PC-3 (cell line): ENCODE measurements at regions not wholly inside any gene's neighbourhood (a gene's known extent, or its start where the extent isn't known, plus 50 kb on each side); places are given as distances from the start of the nearest gene placed in this dataset.

Experiments
- ATAC-seq: fragments of 200-7000 bp; cut with Tn5 transposase; 2 replicates; pipeline ENCODE4 v1.9.1; 2020; ENCODE audit warnings: mild to moderate bottlenecking, moderate library complexity
- BruUV-seq: library from RNA; stranded (reverse); fragments of 400-500 nt; replicated peaks from 2 replicates; lab custom pipeline; 2021; lab: Mats Ljungman, UMichigan
- CTCF ChIA-PET: fragments of 300-600 bp; sonication (Branson Sonifier 250); formaldehyde crosslinking; loops from one replicate; lab custom pipeline; 2022; ENCODE audit warnings: antibody characterized with exemption; lab: Charles Lee
- POLR2A ChIA-PET: fragments of 300-600 bp; sonication (Branson Sonifier 250); formaldehyde crosslinking; loops from one replicate; lab custom pipeline; 2022; ENCODE audit warnings: antibody characterized with exemption; ENCODE audit not compliant: unreplicated experiment; lab: Charles Lee
- DNase-seq: peaks from one replicate; pipeline ENCODE4 v3.0.0-alpha.2; 2015
- H2AFZ ChIP-seq: fragments of 300-600 bp; sonication (generic); 2 replicates; pipeline ENCODE4 v1.6.0; 2016; ENCODE audit warnings: antibody characterized with exemption, low read length
- H3F3A ChIP-seq: fragments of 300-600 bp; sonication (generic); one replicate; pipeline ENCODE4 v1.6.0; 2017; ENCODE audit warnings: antibody characterized with exemption, low read length, control low read depth, mild to moderate bottlenecking; ENCODE audit not compliant: unreplicated experiment
- H3K27ac ChIP-seq: fragments of 300-600 bp; sonication (generic); 2 replicates; pipeline ENCODE4 v1.5.1; 2016; ENCODE audit warnings: mild to moderate bottlenecking, low read length
- H3K27me3 ChIP-seq: fragments of 300-600 bp; sonication (generic); 2 replicates; pipeline ENCODE4 v1.6.1; 2016; ENCODE audit warnings: low read length, mixed read lengths
- H3K36me3 ChIP-seq: fragments of 300-600 bp; sonication (generic); 2 replicates; pipeline ENCODE4 v1.6.1; 2016; ENCODE audit warnings: low read depth, mixed run types, low read length, mixed read lengths
- H3K4me1 ChIP-seq: fragments of 300-600 bp; sonication (generic); 2 replicates; pipeline ENCODE4 v1.5.1; 2016; ENCODE audit warnings: low read length; ENCODE audit not compliant: insufficient read depth
- H3K4me2 ChIP-seq: fragments of 300-600 bp; sonication (generic); 2 replicates; pipeline ENCODE4 v1.6.0; 2016; ENCODE audit warnings: low read length
- H3K4me3 ChIP-seq: fragments of 300-600 bp; sonication (generic); 2 replicates; pipeline ENCODE4 v1.5.1; 2016; ENCODE audit warnings: mild to moderate bottlenecking, low read length, mixed read lengths
- H3K79me2 ChIP-seq: fragments of 300-600 bp; sonication (generic); 2 replicates; pipeline ENCODE4 v1.6.1; 2017; ENCODE audit warnings: low read length, mixed read lengths
- H3K9ac ChIP-seq: fragments of 300-600 bp; sonication (generic); 2 replicates; pipeline ENCODE4 v1.6.0; 2016; ENCODE audit warnings: mild to moderate bottlenecking, low read length
- H3K9me2 ChIP-seq: fragments of 300-600 bp; sonication (generic); replicated peaks from 2 replicates; pipeline ENCODE4 v1.6.1; 2016; ENCODE audit warnings: mixed run types, low read length, mixed read lengths
- H3K9me3 ChIP-seq: fragments of 300-600 bp; sonication (generic); 2 replicates; pipeline ENCODE4 v1.6.1; 2016; ENCODE audit warnings: low read length, mixed read lengths
- H4K20me1 ChIP-seq: fragments of 300-600 bp; sonication (generic); 2 replicates; pipeline ENCODE4 v1.6.1; 2016; ENCODE audit warnings: low read length, mixed read lengths
- EZH2 ChIP-seq: fragments of 300-600 bp; sonication (generic); IDR thresholded peaks from one replicate; pipeline ENCODE4 v1.6.1; 2017; ENCODE audit warnings: antibody characterized with exemption, mild to moderate bottlenecking, low read length; ENCODE audit not compliant: unreplicated experiment
- EZH2phosphoT487 ChIP-seq: fragments of 300-600 bp; sonication (generic); IDR thresholded peaks from 2 replicates; pipeline ENCODE4 v1.6.1; 2018; ENCODE audit warnings: mild to moderate bottlenecking, antibody characterized with exemption, low read length, borderline replicate concordance
- intact Hi-C: fragments of 100-400 bp; cut with micrococcal nuclease; formaldehyde crosslinking; loops from 2 replicates; pipeline ENCODE4 v1.9.0; 2023
- TF ChIP-seq, protein P1 (sequence below): fragments of 300-600 bp; sonication (generic); conservative IDR thresholded peaks from 2 replicates; pipeline ENCODE4 v1.5.1; 2017; ENCODE audit warnings: antibody characterized with exemption, low read depth, mild to moderate bottlenecking, low read length

DNA sequence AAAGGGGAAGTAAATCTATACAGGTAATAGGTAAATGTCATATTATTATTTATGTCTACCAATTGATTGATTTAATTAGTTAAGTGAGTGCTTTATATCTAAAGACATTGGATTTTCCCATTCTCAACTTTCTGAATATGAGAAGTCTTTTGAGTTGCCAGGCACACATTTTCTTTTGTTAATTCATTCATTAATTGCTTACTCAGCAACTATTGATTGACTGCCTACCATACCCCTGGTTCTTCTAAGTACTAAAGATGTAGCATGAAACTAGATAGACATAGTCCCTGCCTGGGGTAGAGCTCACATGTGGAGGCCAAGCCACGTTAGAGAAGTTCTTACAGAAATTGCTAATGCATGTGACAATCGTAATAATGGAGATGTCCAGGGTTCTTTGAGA lies 253.1 kb upstream of the LYZL1 start:
- intact Hi-C loops = no loop called here
- H3K27me3 ChIP-seq = no peaks in the 10 kb centered on the region
- no peaks in the 10 kb centered on the region for H3K9me2 ChIP-seq
- ATAC-seq = no peak
- no peaks in the 10 kb centered on the region for H4K20me1 ChIP-seq
- CTCF ChIA-PET = no interaction called here
- no peak overlapping the region for H3K4me2 ChIP-seq
- TF ChIP-seq EZH2 = no peak
- TF ChIP-seq, protein P1, sequence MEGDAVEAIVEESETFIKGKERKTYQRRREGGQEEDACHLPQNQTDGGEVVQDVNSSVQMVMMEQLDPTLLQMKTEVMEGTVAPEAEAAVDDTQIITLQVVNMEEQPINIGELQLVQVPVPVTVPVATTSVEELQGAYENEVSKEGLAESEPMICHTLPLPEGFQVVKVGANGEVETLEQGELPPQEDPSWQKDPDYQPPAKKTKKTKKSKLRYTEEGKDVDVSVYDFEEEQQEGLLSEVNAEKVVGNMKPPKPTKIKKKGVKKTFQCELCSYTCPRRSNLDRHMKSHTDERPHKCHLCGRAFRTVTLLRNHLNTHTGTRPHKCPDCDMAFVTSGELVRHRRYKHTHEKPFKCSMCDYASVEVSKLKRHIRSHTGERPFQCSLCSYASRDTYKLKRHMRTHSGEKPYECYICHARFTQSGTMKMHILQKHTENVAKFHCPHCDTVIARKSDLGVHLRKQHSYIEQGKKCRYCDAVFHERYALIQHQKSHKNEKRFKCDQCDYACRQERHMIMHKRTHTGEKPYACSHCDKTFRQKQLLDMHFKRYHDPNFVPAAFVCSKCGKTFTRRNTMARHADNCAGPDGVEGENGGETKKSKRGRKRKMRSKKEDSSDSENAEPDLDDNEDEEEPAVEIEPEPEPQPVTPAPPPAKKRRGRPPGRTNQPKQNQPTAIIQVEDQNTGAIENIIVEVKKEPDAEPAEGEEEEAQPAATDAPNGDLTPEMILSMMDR = no peak
- TF ChIP-seq EZH2phosphoT487 = no peak
- no peaks in the 10 kb centered on the region for H3K79me2 ChIP-seq
- H3K9ac ChIP-seq = no peak overlapping the region
- no TSS peak for BruUV-seq
- H3K4me3 ChIP-seq = no peak overlapping the region
- H3K4me1 ChIP-seq = peaks cover 19% of the 10 kb centered on the region
- no peaks in the 10 kb centered on the region for H3K9me3 ChIP-seq
- no peak overlapping the region for H2AFZ ChIP-seq
- no peak overlapping the region for H3K27ac ChIP-seq
- POLR2A ChIA-PET = no interaction called here
- no peak for DNase-seq
- H3F3A ChIP-seq = no peaks in the 10 kb centered on the region
- no peaks in the 10 kb centered on the region for H3K36me3 ChIP-seq

DNA sequence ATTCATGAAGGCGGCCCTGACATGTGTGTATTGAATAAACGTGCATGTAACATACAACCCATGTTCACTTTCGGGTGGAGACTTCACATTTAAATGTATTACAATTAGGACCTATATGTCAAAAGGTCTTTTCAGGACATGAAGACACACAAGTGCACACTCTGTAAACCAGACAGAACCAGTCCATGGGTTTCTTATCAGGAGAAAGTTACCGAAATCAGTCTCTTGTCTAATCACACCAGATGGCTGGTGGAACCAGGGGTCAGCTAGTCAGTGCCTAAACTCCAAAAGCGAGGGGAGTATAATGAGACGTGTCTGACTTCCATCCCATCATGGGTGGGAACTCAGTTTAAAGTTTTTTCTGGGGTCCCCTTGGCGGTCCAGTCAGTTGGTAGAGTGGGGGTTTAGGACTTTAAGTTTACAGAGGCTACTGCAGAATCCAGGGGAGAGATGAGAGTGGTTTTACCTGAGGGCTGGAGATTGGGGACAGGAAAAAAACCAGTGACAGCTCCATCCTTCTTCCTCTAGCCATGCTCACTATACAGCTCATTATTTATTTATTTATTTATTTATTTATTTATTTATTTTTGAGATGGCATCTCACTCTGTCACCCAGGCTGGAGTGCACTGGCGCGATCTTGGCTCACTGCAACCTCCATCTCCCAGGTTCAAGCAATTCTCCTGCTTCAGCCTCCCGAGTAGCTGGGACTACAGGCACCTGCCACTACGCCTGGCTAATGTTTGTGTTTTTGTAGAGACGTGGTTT lies 251.3 kb upstream of the LYZL1 start:
- CTCF ChIA-PET = no interaction called here
- Histone ChIP-seq H3K79me2 (no peaks in the 10 kb centered on the region), H3K9me3 (no peaks in the 10 kb centered on the region), H3K27me3 (no peaks in the 10 kb centered on the region), H3K36me3 (no peaks in the 10 kb centered on the region), H4K20me1 (no peaks in the 10 kb centered on the region), H3K27ac (no peak overlapping the region), H3K4me2 (no peak overlapping the region), H3K4me3 (no peak overlapping the region), H3K9ac (no peak overlapping the region), H3K9me2 (no peaks in the 10 kb centered on the region), H2AFZ (no peak overlapping the region), H3K4me1 (peaks cover under 1% of the 10 kb centered on the region), H3F3A (no peaks in the 10 kb centered on the region)
- POLR2A ChIA-PET = no interaction called here
- no peak for ATAC-seq
- intact Hi-C loops = no loop called here
- BruUV-seq = no TSS peak
- DNase-seq = no peak
- no peak for TF ChIP-seq EZH2
- TF ChIP-seq EZH2phosphoT487 = no peak
- TF ChIP-seq, protein P1 = no peak

GRCh38 chr10:29039091-29039490 lies 249.8 kb upstream of the LYZL1 start:
- no peaks in the 10 kb centered on the region for H3K9me3 ChIP-seq
- ATAC-seq (no peak), DNase-seq (no peak)
- no TSS peak for BruUV-seq
- no peak overlapping the region for H3K27ac ChIP-seq
- H2AFZ ChIP-seq = no peak overlapping the region
- H3K27me3 ChIP-seq = no peaks in the 10 kb centered on the region
- H3K9me2 ChIP-seq = no peaks in the 10 kb centered on the region
- intact Hi-C loops = no loop called here
- H3K4me1 ChIP-seq = no peaks in the 10 kb centered on the region
- ChIA-PET POLR2A (no interaction called here), CTCF (no interaction called here)
- H3K9ac ChIP-seq = no peak overlapping the region
- H3K4me2 ChIP-seq = no peak overlapping the region
- H3K79me2 ChIP-seq = no peaks in the 10 kb centered on the region
- no peak for TF ChIP-seq EZH2
- no peak for TF ChIP-seq EZH2phosphoT487
- TF ChIP-seq, protein P1 = no peak
- no peaks in the 10 kb centered on the region for H4K20me1 ChIP-seq
- no peaks in the 10 kb centered on the region for H3F3A ChIP-seq
- no peaks in the 10 kb centered on the region for H3K36me3 ChIP-seq
- H3K4me3 ChIP-seq = no peak overlapping the region
